Smooth muscle cell (in vitro differentiated cells): ENCODE measurements at regions not wholly inside any gene's neighbourhood (a gene's known extent, or its start where the extent isn't known, plus 50 kb on each side); places are given as distances from the start of the nearest gene placed in this dataset.
"Not testable (repeated sequence)": the region's sequence is repeated elsewhere in the genome, so short reads cannot be mapped to it uniquely, and the experiment has no call there.

Experiments used
- DNase-seq: peaks from one replicate; lab custom pipeline; 2025; ENCODE audit not compliant: unreplicated experiment; lab: John Stamatoyannopoulos, UW
- H2AFZ ChIP-seq: fragments of 200-600 bp; sonication (generic); 2 replicates; pipeline ENCODE4 v1.6.0; 2016; ENCODE audit warnings: antibody characterized with exemption, low read depth, mild to moderate bottlenecking
- H3F3A ChIP-seq: fragments of 200-600 bp; sonication (generic); 2 replicates; pipeline ENCODE4 v1.6.0; 2017; ENCODE audit warnings: antibody characterized with exemption, low read depth
- H3K27ac ChIP-seq: fragments of 200-600 bp; sonication (generic); 2 replicates; pipeline ENCODE4 v1.5.1; 2016; ENCODE audit warnings: low read depth, mild to moderate bottlenecking
- H3K27me3 ChIP-seq: fragments of 200-600 bp; sonication (generic); 2 replicates; pipeline ENCODE4 v1.6.1; 2016; ENCODE audit warnings: low read depth, mild to moderate bottlenecking
- H3K36me3 ChIP-seq: fragments of 200-600 bp; sonication (generic); 2 replicates; pipeline ENCODE4 v1.5.1; 2016; ENCODE audit warnings: low read depth
- H3K4me1 ChIP-seq: fragments of 200-600 bp; sonication (generic); 2 replicates; pipeline ENCODE4 v1.5.1; 2016; ENCODE audit warnings: low read depth
- H3K4me2 ChIP-seq: fragments of 200-600 bp; sonication (generic); 2 replicates; pipeline ENCODE4 v1.6.0; 2016; ENCODE audit warnings: mild to moderate bottlenecking
- H3K4me3 ChIP-seq: fragments of 200-600 bp; sonication (generic); 2 replicates; pipeline ENCODE4 v1.5.1; 2016; ENCODE audit warnings: mild to moderate bottlenecking
- H3K79me2 ChIP-seq: fragments of 200-600 bp; sonication (generic); 2 replicates; pipeline ENCODE4 v1.6.0; 2016; ENCODE audit warnings: low read depth, mild to moderate bottlenecking
- H3K9ac ChIP-seq: fragments of 200-600 bp; sonication (generic); 2 replicates; pipeline ENCODE4 v1.6.0; 2016; ENCODE audit warnings: low read depth
- H3K9me3 ChIP-seq: fragments of 200-600 bp; sonication (generic); replicated peaks from 2 replicates; pipeline ENCODE4 v1.5.1; 2016; ENCODE audit warnings: low read depth
- H4K20me1 ChIP-seq: fragments of 200-600 bp; sonication (generic); 2 replicates; pipeline ENCODE4 v1.6.0; 2016; ENCODE audit warnings: low read depth
- CTCF ChIP-seq: fragments of 200-600 bp; sonication (generic); IDR thresholded peaks from 2 replicates; pipeline ENCODE4 v1.5.1; 2017; ENCODE audit warnings: borderline replicate concordance, mild to moderate bottlenecking, antibody characterized with exemption; ENCODE audit not compliant: insufficient read depth, poor library complexity, severe bottlenecking
- WGBS: methylation state at CpG from one replicate; pipeline ENCODE4 v1.1.7; 2016; ENCODE audit warnings: low lambda C conversion rate; 5-methylcytosine and 5-hydroxymethylcytosine counted together

DNA sequence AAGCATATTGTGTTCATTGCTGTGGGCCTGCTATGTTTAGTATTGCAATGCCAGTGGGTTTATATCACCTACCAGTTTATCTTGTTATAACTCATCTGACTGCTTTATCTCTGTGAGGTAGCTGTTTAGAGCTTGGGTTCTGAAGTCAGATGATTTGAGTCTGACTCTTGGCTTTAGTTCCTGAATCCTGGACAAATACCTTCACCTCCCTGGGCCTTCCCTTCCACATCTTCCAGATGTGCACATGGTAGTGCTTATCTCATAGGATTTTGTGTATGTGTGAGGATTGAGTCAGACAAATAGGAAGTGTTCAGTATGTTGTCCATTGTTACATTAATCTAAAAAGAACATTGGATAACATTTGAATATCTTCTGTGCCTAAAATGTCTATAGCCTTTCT is 63.5 kb upstream of the ANKRD10 start:
- no peak for TF ChIP-seq CTCF
- Histone ChIP-seq H4K20me1 (no peaks in the 10 kb centered on the region), H3K4me2 (no peak overlapping the region), H3K4me3 (no peak overlapping the region), H2AFZ (no peak overlapping the region), H3K79me2 (no peaks in the 10 kb centered on the region), H3K27me3 (no peaks in the 10 kb centered on the region), H3K9me3 (no peaks in the 10 kb centered on the region), H3K27ac (no peak overlapping the region), H3K36me3 (no peaks in the 10 kb centered on the region), H3F3A (no peaks in the 10 kb centered on the region), H3K9ac (no peak overlapping the region), H3K4me1 (no peaks in the 10 kb centered on the region)
- no peak for DNase-seq

GRCh38 chr13:110976785-110977184 is 61.9 kb upstream of the ANKRD10 start:
- Histone ChIP-seq H3K4me1 (no peaks in the 10 kb centered on the region), H3K79me2 (no peaks in the 10 kb centered on the region), H3K9me3 (no peaks in the 10 kb centered on the region), H3K27me3 (no peaks in the 10 kb centered on the region), H3K27ac (no peak overlapping the region), H3K9ac (no peak overlapping the region), H3K4me3 (no peak overlapping the region), H3K4me2 (no peak overlapping the region), H3K36me3 (no peaks in the 10 kb centered on the region), H4K20me1 (no peaks in the 10 kb centered on the region), H2AFZ (no peak overlapping the region), H3F3A (no peaks in the 10 kb centered on the region)
- TF ChIP-seq CTCF: no peak
- DNase-seq: no peak

- Histone ChIP-seq H3K27me3 (no peaks in the 10 kb centered on the region), H3K36me3 (no peaks in the 10 kb centered on the region), H3F3A (no peaks in the 10 kb centered on the region), H3K4me3 (no peak overlapping the region), H3K9me3 (no peaks in the 10 kb centered on the region), H3K9ac (no peak overlapping the region), H3K27ac (no peak overlapping the region), H2AFZ (no peak overlapping the region), H3K79me2 (no peaks in the 10 kb centered on the region), H3K4me1 (no peaks in the 10 kb centered on the region), H4K20me1 (no peaks in the 10 kb centered on the region), H3K4me2 (no peak overlapping the region)
- no peak for DNase-seq
- TF ChIP-seq CTCF: no peak
- WGBS: 83% methylated on average over 1 of the region's 1 CpG
These were observed 58.3 kb upstream of the ANKRD10 start for GRCh38 chr13:110973007-110973700.

GRCh38 chr13:110971486-110971885 is 56.6 kb upstream of the ANKRD10 start:
- no peak for TF ChIP-seq CTCF
- H2AFZ ChIP-seq: no peak overlapping the region
- H3K9me3 ChIP-seq: no peaks in the 10 kb centered on the region
- H3K27me3 ChIP-seq: no peaks in the 10 kb centered on the region
- no peak overlapping the region for H3K9ac ChIP-seq
- H3F3A ChIP-seq: no peaks in the 10 kb centered on the region
- no peak for DNase-seq
- no peaks in the 10 kb centered on the region for H3K79me2 ChIP-seq
- no peak overlapping the region for H3K4me2 ChIP-seq
- no peaks in the 10 kb centered on the region for H4K20me1 ChIP-seq
- no peak overlapping the region for H3K27ac ChIP-seq
- no peak overlapping the region for H3K4me3 ChIP-seq
- 91% methylated on average over 1 of the region's 1 CpG for WGBS
- no peaks in the 10 kb centered on the region for H3K36me3 ChIP-seq
- no peaks in the 10 kb centered on the region for H3K4me1 ChIP-seq

- H3K4me1 ChIP-seq, H3K4me3 ChIP-seq, H2AFZ ChIP-seq, H3K36me3 ChIP-seq, H3F3A ChIP-seq, H4K20me1 ChIP-seq, H3K27me3 ChIP-seq, H3K9me3 ChIP-seq, DNase-seq, H3K79me2 ChIP-seq, H3K4me2 ChIP-seq: not testable (repeated sequence)
- WGBS: 63% methylated on average over 4 of the region's 4 CpGs
- Histone ChIP-seq H3K27ac (peak overlapping the region; percentile 57), H3K9ac (peak overlapping the region; percentile 18)
These were observed 52.4 kb upstream of the ANKRD10 start for GRCh38 chr13:110967156-110967855.
